ENCODE measurements at regions not wholly inside any gene's neighbourhood (a gene's known extent, or its start where the extent isn't known, plus 50 kb on each side); places are given as distances from the start of the nearest gene placed in this dataset.

DNA sequence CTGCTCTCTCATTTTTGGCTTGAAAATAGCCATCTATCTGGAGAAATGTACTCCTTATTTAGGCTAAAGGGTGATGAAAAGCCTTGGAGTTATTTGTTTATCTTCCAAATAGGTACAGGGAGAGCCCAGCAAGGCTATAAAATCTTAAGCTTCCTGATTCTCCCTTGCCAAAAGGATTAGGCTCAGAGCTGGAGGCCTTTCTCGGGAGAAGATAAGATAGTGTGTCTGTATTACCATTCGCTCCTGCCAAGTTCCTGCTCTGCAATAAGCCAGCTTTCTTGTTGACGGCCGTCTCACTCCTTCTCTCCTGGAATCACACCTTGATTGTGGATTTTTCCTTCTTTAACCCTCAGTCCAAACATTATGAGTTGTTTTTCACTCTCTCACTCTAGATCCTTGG lies 171.8 kb upstream of the TTC29 start:
- Histone ChIP-seq H2BK12ac (ENCODE audit: insufficient read length, low read depth, low read length) (no peak overlapping the region), H3K9me3 (ENCODE audit: control insufficient read depth, low read depth, low read length) (no peaks in the 10 kb centered on the region), H3K27me3 (ENCODE audit: insufficient read depth, low read length) (no peaks in the 10 kb centered on the region), H3K14ac (ENCODE audit: insufficient read depth, low read length) (no peak overlapping the region), H3K4ac (ENCODE audit: low read depth, low read length) (no peak overlapping the region), H2BK5ac (ENCODE audit: insufficient read length, low read length) (no peak overlapping the region), H3K79me2 (ENCODE audit: insufficient read depth, low read length) (no peaks in the 10 kb centered on the region), H2BK20ac (ENCODE audit: low read depth, low read length, poor library complexity, severe bottlenecking) (no peak overlapping the region), H4K20me1 (ENCODE audit: control insufficient read depth, insufficient read depth, insufficient read length) (no peaks in the 10 kb centered on the region), H3K23ac (ENCODE audit: insufficient read length, low read depth, low read length) (no peak overlapping the region), H2AK5ac (ENCODE audit: insufficient read length, low read length) (no peak overlapping the region), H3K18ac (ENCODE audit: insufficient read length, low read depth, low read length) (no peak overlapping the region), H3T11ph (ENCODE audit: low read length) (no peak overlapping the region), H3K27ac (ENCODE audit: insufficient read length, low read depth, low read length) (no peak overlapping the region), H2BK15ac (ENCODE audit: low read depth, low read length) (no peak overlapping the region), H4K91ac (ENCODE audit: insufficient read length, low read depth, low read length) (no peak overlapping the region), H4K8ac (replicated peaks; ENCODE audit: insufficient read length, low read depth, low read length) (no peak overlapping the region), H3K23me2 (ENCODE audit: insufficient read length, low read depth, low read length, poor library complexity, severe bottlenecking) (no peaks in the 10 kb centered on the region), H3K56ac (ENCODE audit: insufficient read length, low read depth, low read length) (no peak overlapping the region), H2AFZ (ENCODE audit: low read length) (no peak overlapping the region), H3K4me1 (ENCODE audit: insufficient read depth, low read length) (no peaks in the 10 kb centered on the region), H3K4me2 (ENCODE audit: insufficient read depth, insufficient read length, low read length) (no peak overlapping the region), H2BK120ac (ENCODE audit: low read depth, low read length, poor library complexity, severe bottlenecking) (no peak overlapping the region), H4K5ac (ENCODE audit: insufficient read length, low read depth, low read length) (no peak overlapping the region), H3K79me1 (ENCODE audit: insufficient read depth, low read depth, low read length, poor library complexity, severe bottlenecking) (no peaks in the 10 kb centered on the region), H3K9ac (ENCODE audit: extremely low read depth, insufficient read length, low read length) (no peak overlapping the region)
- WGBS (ENCODE audit: extremely low coverage, insufficient read length, low lambda C conversion rate): no CpG with 5 or more reads among the region's 4 CpGs
- H3K27ac Mint-ChIP-seq: no peak overlapping the region
- peaks cover 4 to 8% (median 4%) of the 10 kb centered on the region in 3 experiments; a peak in 5 of 7 replicates for H3K36me3 Mint-ChIP-seq (ENCODE audit: insufficient read depth in 1 of 3, low read depth in 3 of 3)
- TF ChIP-seq, protein P1, sequence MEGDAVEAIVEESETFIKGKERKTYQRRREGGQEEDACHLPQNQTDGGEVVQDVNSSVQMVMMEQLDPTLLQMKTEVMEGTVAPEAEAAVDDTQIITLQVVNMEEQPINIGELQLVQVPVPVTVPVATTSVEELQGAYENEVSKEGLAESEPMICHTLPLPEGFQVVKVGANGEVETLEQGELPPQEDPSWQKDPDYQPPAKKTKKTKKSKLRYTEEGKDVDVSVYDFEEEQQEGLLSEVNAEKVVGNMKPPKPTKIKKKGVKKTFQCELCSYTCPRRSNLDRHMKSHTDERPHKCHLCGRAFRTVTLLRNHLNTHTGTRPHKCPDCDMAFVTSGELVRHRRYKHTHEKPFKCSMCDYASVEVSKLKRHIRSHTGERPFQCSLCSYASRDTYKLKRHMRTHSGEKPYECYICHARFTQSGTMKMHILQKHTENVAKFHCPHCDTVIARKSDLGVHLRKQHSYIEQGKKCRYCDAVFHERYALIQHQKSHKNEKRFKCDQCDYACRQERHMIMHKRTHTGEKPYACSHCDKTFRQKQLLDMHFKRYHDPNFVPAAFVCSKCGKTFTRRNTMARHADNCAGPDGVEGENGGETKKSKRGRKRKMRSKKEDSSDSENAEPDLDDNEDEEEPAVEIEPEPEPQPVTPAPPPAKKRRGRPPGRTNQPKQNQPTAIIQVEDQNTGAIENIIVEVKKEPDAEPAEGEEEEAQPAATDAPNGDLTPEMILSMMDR (conservative IDR thresholded peaks at IDR 0.05): no peak
- no peaks in the 10 kb centered on the region for H3K4me1 Mint-ChIP-seq
- H3K27me3 Mint-ChIP-seq (ENCODE audit: low read depth): no peaks in the 10 kb centered on the region; the same call in 1 of the 2 replicates
- DNase-seq: no peak
- peaks cover 12 to 23% of the 10 kb centered on the region in 2 experiments for H3K9me3 Mint-ChIP-seq
- H3K4me3 Mint-ChIP-seq: no peak overlapping the region

All from H9 (cell line).